OCI-LY1 (cell line): ENCODE measurements at regions not wholly inside any gene's neighbourhood (a gene's known extent, or its start where the extent isn't known, plus 50 kb on each side); places are given as distances from the start of the nearest gene placed in this dataset.

Experiments used
- H2AFZ ChIP-seq: fragments of 200-600 bp; sonication (generic), shearing (Covaris generic); 2 replicates; pipeline ENCODE4 v1.6.0; 2014; ENCODE audit warnings: antibody characterized with exemption, mild to moderate bottlenecking, low read length
- H3F3A ChIP-seq: fragments of 200-600 bp; sonication (generic), shearing (Covaris generic); 2 replicates; pipeline ENCODE4 v1.6.0; 2014; ENCODE audit warnings: mild to moderate bottlenecking, antibody characterized with exemption, low read length, moderate library complexity; ENCODE audit not compliant: insufficient read depth
- H3K27ac ChIP-seq: fragments of 200-600 bp; sonication (generic); 2 replicates; pipeline ENCODE4 v1.5.1; 2014; ENCODE audit warnings: low read length, mixed run types, mild to moderate bottlenecking, low read depth; ENCODE audit not compliant: poor library complexity, severe bottlenecking
- H3K27me3 ChIP-seq: fragments of 200-600 bp; sonication (generic); 2 replicates; pipeline ENCODE4 v1.6.0; 2014; ENCODE audit warnings: antibody characterized with exemption, mild to moderate bottlenecking, low read length, moderate library complexity; ENCODE audit not compliant: insufficient read depth
- H3K36me3 ChIP-seq: fragments of 200-600 bp; sonication (generic); 2 replicates; pipeline ENCODE4 v1.6.1; 2014; ENCODE audit warnings: mild to moderate bottlenecking, antibody characterized with exemption, low read length, moderate library complexity, mixed read lengths; ENCODE audit not compliant: insufficient read depth
- H3K4me1 ChIP-seq: fragments of 200-600 bp; sonication (generic); 2 replicates; pipeline ENCODE4 v1.5.1; 2014; ENCODE audit warnings: mild to moderate bottlenecking, low read length, moderate library complexity; ENCODE audit not compliant: insufficient read depth, severe bottlenecking
- H3K4me2 ChIP-seq: fragments of 200-600 bp; sonication (generic), shearing (Covaris generic); 2 replicates; pipeline ENCODE4 v1.6.1; 2014; ENCODE audit warnings: low read length
- H3K4me3 ChIP-seq: fragments of 200-600 bp; sonication (generic); 2 replicates; pipeline ENCODE4 v1.5.1; 2014; ENCODE audit warnings: low read length, low read depth, mild to moderate bottlenecking, mixed read lengths; ENCODE audit not compliant: poor library complexity, severe bottlenecking
- H3K79me2 ChIP-seq: fragments of 200-600 bp; shearing (Covaris generic); 2 replicates; pipeline ENCODE4 v1.6.1; 2016; ENCODE audit warnings: mixed run types, low read length, mixed read lengths; ENCODE audit not compliant: insufficient read depth
- H3K9ac ChIP-seq: fragments of 200-600 bp; sonication (generic), shearing (Covaris generic); 2 replicates; pipeline ENCODE4 v1.6.1; 2014; ENCODE audit warnings: mild to moderate bottlenecking, low read length, mixed read lengths
- H3K9me2 ChIP-seq: fragments of 200-600 bp; sonication (generic), shearing (Covaris generic); 2 replicates; pipeline ENCODE4 v1.6.1; 2014; ENCODE audit warnings: low read depth, mild to moderate bottlenecking, low read length, mixed read lengths
- H3K9me3 ChIP-seq: fragments of 200-600 bp; shearing (Covaris generic); 2 replicates; pipeline ENCODE4 v1.6.1; 2014; ENCODE audit warnings: low read length, mixed read lengths
- H4K20me1 ChIP-seq: fragments of 200-600 bp; sonication (generic), shearing (Covaris generic); 2 replicates; pipeline ENCODE4 v1.6.0; 2016; ENCODE audit warnings: mild to moderate bottlenecking, low read length; ENCODE audit not compliant: insufficient read depth
- CTCF ChIP-seq: fragments of 200-600 bp; sonication (generic), shearing (Covaris generic); IDR thresholded peaks from 2 replicates; pipeline ENCODE4 v1.5.1; 2017; ENCODE audit warnings: mild to moderate bottlenecking, antibody characterized with exemption, low read length, moderate library complexity, mixed read lengths
- EZH2 ChIP-seq: fragments of 200-600 bp; sonication (generic), shearing (Covaris generic); IDR thresholded peaks from 2 replicates; pipeline ENCODE4 v1.8.0; 2017; ENCODE audit warnings: borderline replicate concordance, mixed run types, mild to moderate bottlenecking, antibody characterized with exemption, low read length, moderate library complexity, mixed read lengths

- Histone ChIP-seq H3K4me2 (no peak overlapping the region), H3K27ac (no peak overlapping the region), H3K9ac (no peak overlapping the region), H3K4me3 (no peak overlapping the region), H3K27me3 (no peaks in the 10 kb centered on the region), H4K20me1 (no peaks in the 10 kb centered on the region), H3K79me2 (no peaks in the 10 kb centered on the region), H3K9me3 (peaks cover 3% of the 10 kb centered on the region; the same call in 1 of the 2 replicates), H3K9me2 (no peaks in the 10 kb centered on the region), H3F3A (no peaks in the 10 kb centered on the region), H2AFZ (no peak overlapping the region), H3K4me1 (no peaks in the 10 kb centered on the region), H3K36me3 (no peaks in the 10 kb centered on the region; the same call in 1 of the 2 replicates)
- TF ChIP-seq EZH2 (no peak), CTCF (no peak)
These were observed 211.4 kb downstream of the ETS1 start for GRCh38 chr11:128375961-128376360.

- Histone ChIP-seq H2AFZ (no peak overlapping the region), H4K20me1 (no peaks in the 10 kb centered on the region), H3K27ac (no peak overlapping the region), H3K79me2 (no peaks in the 10 kb centered on the region), H3K4me3 (no peak overlapping the region), H3K9me3 (peaks cover 3% of the 10 kb centered on the region; the same call in 1 of the 2 replicates), H3F3A (no peaks in the 10 kb centered on the region), H3K9ac (no peak overlapping the region), H3K4me1 (no peaks in the 10 kb centered on the region), H3K36me3 (no peaks in the 10 kb centered on the region; the same call in 1 of the 2 replicates), H3K9me2 (no peaks in the 10 kb centered on the region), H3K27me3 (no peaks in the 10 kb centered on the region), H3K4me2 (no peak overlapping the region)
- TF ChIP-seq CTCF (no peak), EZH2 (no peak)
These were observed 213.3 kb downstream of the ETS1 start for GRCh38 chr11:128374026-128374425.

DNA sequence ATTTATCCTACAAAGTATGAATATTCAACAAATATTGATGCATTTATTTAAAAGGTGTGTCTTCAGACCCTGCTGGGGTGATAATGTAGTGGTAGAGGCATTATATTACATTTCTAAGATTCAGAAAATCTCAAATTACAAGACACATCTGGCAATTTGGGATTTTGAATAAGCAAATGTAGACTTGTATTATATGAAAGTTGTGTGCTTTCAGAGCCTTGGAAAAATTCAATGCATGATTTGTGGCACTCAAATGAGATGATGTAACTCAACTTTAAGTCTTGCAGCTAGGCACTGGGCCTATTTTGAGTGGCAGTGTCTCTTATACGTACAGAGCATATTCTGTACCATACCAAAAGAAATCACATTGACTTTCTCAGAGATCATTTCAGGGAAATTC lies 214.4 kb downstream of the ETS1 start:
- H4K20me1 ChIP-seq = no peaks in the 10 kb centered on the region
- no peaks in the 10 kb centered on the region for H3K9me2 ChIP-seq
- no peak overlapping the region for H3K4me2 ChIP-seq
- no peaks in the 10 kb centered on the region for H3K79me2 ChIP-seq
- TF ChIP-seq EZH2 = no peak
- TF ChIP-seq CTCF = no peak
- no peak overlapping the region for H3K27ac ChIP-seq
- H3F3A ChIP-seq = no peaks in the 10 kb centered on the region
- H3K9ac ChIP-seq = no peak overlapping the region
- no peaks in the 10 kb centered on the region; the same call in 1 of the 2 replicates for H3K36me3 ChIP-seq
- H3K9me3 ChIP-seq = peaks cover 3% of the 10 kb centered on the region; the same call in 1 of the 2 replicates
- no peak overlapping the region for H2AFZ ChIP-seq
- H3K27me3 ChIP-seq = no peaks in the 10 kb centered on the region
- H3K4me1 ChIP-seq = peaks cover 2% of the 10 kb centered on the region
- no peak overlapping the region for H3K4me3 ChIP-seq
